ENCODE measurements at regions not wholly inside any gene's neighbourhood (a gene's known extent, or its start where the extent isn't known, plus 50 kb on each side); places are given as distances from the start of the nearest gene placed in this dataset.
"Not testable (repeated sequence)": the region's sequence is repeated elsewhere in the genome, so short reads cannot be mapped to it uniquely, and the experiment has no call there.

GRCh38 chr7:45807832-45808231, 65.0 kb downstream of the CCDC201 start:
- FAIRE-seq, POLR2A ChIA-PET: not testable (repeated sequence)

DNA sequence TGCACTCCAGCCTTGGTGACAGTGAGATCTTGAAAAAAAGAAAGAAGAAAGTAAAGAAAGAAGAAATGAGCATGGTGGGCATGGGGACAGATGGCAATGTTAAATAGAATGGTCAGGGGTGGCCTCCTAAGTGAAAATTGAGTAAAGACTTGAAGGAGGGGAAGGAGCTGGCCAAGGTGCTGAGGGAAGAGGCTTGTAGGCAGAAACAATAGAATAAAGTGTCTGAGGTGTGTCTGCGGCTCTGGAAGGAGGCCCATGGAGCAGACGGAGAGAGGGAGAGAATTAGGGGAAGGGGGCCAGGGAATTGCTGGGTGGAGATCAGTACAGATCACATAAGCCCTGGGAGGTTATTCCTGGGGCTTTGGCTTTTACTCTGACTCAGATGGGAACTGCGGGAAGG, 70.7 kb downstream of the CCDC201 start:
- H3K79me2 ChIP-seq (ENCODE audit: control insufficient read depth, insufficient read depth, low read length); H3K36me3 ChIP-seq (ENCODE audit: control insufficient read depth, insufficient read depth, low read length); in situ Hi-C loops (cut with MboI); DNase-seq (ENCODE audit: extremely low read depth in 1 of 4, low spot score in 3 of 4); H3K4me3 ChIP-seq; H3K9ac ChIP-seq (ENCODE audit: insufficient read depth in 1 of 2, low read depth in 2 of 2, low read length in 2 of 2); H4K20me1 ChIP-seq (replicated peaks; ENCODE audit: control insufficient read depth, insufficient read depth, low read length); FAIRE-seq; H3K4me2 ChIP-seq (ENCODE audit: insufficient read depth, low read length); H3K9me3 ChIP-seq (replicated peaks; ENCODE audit: control insufficient read depth, insufficient read depth, low read depth, low read length); CTCF ChIA-PET (ENCODE audit: low intra/inter-chr PET ratio); ATAC-seq; intact Hi-C loops (cut with micrococcal nuclease); H3K9me1 ChIP-seq (ENCODE audit: control insufficient read depth, insufficient read depth, low read length); POLR2A ChIA-PET; H3K4me1 ChIP-seq (replicated peaks in 1 of 2; ENCODE audit: control insufficient read depth in 2 of 2, insufficient read depth in 2 of 2, low read length in 2 of 2); H3K27ac ChIP-seq (ENCODE audit: extremely low read depth, low read depth, low read length); H2AFZ ChIP-seq (ENCODE audit: low read depth, low read length); H3K27me3 ChIP-seq (ENCODE audit: control insufficient read depth in 2 of 2, insufficient read depth in 2 of 2, low read length in 2 of 2); BruUV-seq (replicated peaks): not testable (repeated sequence)
- 76% methylated on average over 3 of the region's 3 CpGs for WGBS (ENCODE audit: insufficient coverage, low coverage, missing lambda C conversion rate)
- TF ChIP-seq EHMT2 (IDR thresholded peaks at IDR 0.05) (peak; percentile 76), MIER1 (IDR thresholded peaks at IDR 0.05; ENCODE audit: low read depth) (peak; percentile 59; the same call in 1 of the 2 replicates)
- TF ChIP-seq, protein P1, sequence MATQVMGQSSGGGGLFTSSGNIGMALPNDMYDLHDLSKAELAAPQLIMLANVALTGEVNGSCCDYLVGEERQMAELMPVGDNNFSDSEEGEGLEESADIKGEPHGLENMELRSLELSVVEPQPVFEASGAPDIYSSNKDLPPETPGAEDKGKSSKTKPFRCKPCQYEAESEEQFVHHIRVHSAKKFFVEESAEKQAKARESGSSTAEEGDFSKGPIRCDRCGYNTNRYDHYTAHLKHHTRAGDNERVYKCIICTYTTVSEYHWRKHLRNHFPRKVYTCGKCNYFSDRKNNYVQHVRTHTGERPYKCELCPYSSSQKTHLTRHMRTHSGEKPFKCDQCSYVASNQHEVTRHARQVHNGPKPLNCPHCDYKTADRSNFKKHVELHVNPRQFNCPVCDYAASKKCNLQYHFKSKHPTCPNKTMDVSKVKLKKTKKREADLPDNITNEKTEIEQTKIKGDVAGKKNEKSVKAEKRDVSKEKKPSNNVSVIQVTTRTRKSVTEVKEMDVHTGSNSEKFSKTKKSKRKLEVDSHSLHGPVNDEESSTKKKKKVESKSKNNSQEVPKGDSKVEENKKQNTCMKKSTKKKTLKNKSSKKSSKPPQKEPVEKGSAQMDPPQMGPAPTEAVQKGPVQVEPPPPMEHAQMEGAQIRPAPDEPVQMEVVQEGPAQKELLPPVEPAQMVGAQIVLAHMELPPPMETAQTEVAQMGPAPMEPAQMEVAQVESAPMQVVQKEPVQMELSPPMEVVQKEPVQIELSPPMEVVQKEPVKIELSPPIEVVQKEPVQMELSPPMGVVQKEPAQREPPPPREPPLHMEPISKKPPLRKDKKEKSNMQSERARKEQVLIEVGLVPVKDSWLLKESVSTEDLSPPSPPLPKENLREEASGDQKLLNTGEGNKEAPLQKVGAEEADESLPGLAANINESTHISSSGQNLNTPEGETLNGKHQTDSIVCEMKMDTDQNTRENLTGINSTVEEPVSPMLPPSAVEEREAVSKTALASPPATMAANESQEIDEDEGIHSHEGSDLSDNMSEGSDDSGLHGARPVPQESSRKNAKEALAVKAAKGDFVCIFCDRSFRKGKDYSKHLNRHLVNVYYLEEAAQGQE (IDR thresholded peaks at IDR 0.05; ENCODE audit: borderline replicate concordance), result peak; percentile 73
- TF ChIP-seq, protein P1 (CRISPR knock-in tag; IDR thresholded peaks at IDR 0.05; ENCODE audit: low read depth), result 0 out of 2 replicates have a peak, but pooled peaks have one; percentile 26

More at GRCh38 chr7:45807832-45808231, 65.0 kb downstream of the CCDC201 start:
- H3K27me3 ChIP-seq (ENCODE audit: control insufficient read depth in 2 of 2, insufficient read depth in 2 of 2, low read length in 2 of 2); H3K36me3 ChIP-seq (ENCODE audit: control insufficient read depth, insufficient read depth, low read length); CTCF ChIA-PET (ENCODE audit: low intra/inter-chr PET ratio); H3K4me3 ChIP-seq; ATAC-seq; H4K20me1 ChIP-seq (replicated peaks; ENCODE audit: control insufficient read depth, insufficient read depth, low read length); H2AFZ ChIP-seq (ENCODE audit: low read depth, low read length); H3K9me3 ChIP-seq (replicated peaks; ENCODE audit: control insufficient read depth, insufficient read depth, low read depth, low read length); H3K4me1 ChIP-seq (replicated peaks in 1 of 2; ENCODE audit: control insufficient read depth in 2 of 2, insufficient read depth in 2 of 2, low read length in 2 of 2); in situ Hi-C loops (cut with MboI); H3K27ac ChIP-seq (ENCODE audit: extremely low read depth, low read depth, low read length); H3K4me2 ChIP-seq (ENCODE audit: insufficient read depth, low read length); H3K9ac ChIP-seq (ENCODE audit: insufficient read depth in 1 of 2, low read depth in 2 of 2, low read length in 2 of 2); BruUV-seq (replicated peaks); H3K9me1 ChIP-seq (ENCODE audit: control insufficient read depth, insufficient read depth, low read length); intact Hi-C loops (cut with micrococcal nuclease); DNase-seq (ENCODE audit: extremely low read depth in 1 of 4, low spot score in 3 of 4); H3K79me2 ChIP-seq (ENCODE audit: control insufficient read depth, insufficient read depth, low read length): not testable (repeated sequence)
- WGBS (ENCODE audit: insufficient coverage, low coverage, missing lambda C conversion rate), result no CpG with 5 or more reads among the region's 2 CpGs
